ENCODE measurements at regions not wholly inside any gene's neighbourhood (a gene's known extent, or its start where the extent isn't known, plus 50 kb on each side); places are given as distances from the start of the nearest gene placed in this dataset.

DNA sequence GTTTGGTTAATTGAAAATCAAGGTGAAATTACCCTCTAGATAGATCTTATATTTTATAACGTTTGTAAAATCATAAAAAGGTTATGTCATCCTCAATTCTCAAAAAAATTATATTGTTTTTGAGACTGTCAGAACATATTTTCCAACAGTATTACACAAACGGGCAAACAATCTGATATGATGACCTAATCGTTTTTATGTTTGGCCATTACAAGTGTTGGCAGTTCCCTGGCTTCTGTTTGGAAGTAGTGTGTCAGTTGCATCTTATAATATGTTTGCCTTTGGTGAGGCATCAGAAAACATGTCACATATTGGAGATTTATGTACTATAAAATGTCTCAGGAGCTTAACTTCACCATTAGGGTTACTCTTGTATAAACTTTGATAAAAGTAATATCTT is 308.1 kb upstream of the EPHA7 start:
- TF ChIP-seq, protein P1, sequence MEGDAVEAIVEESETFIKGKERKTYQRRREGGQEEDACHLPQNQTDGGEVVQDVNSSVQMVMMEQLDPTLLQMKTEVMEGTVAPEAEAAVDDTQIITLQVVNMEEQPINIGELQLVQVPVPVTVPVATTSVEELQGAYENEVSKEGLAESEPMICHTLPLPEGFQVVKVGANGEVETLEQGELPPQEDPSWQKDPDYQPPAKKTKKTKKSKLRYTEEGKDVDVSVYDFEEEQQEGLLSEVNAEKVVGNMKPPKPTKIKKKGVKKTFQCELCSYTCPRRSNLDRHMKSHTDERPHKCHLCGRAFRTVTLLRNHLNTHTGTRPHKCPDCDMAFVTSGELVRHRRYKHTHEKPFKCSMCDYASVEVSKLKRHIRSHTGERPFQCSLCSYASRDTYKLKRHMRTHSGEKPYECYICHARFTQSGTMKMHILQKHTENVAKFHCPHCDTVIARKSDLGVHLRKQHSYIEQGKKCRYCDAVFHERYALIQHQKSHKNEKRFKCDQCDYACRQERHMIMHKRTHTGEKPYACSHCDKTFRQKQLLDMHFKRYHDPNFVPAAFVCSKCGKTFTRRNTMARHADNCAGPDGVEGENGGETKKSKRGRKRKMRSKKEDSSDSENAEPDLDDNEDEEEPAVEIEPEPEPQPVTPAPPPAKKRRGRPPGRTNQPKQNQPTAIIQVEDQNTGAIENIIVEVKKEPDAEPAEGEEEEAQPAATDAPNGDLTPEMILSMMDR (IDR thresholded peaks at IDR 0.05) = no peak
- no peak for TF ChIP-seq POLR2A (IDR thresholded peaks at IDR 0.05)
